Stimulated activated CD4-positive, alpha-beta T cell treated with anti-CD3 and anti-CD28 coated beads, Interleukin-12 subunit alpha, Interleukin-12 subunit beta, amount 100 ng/mL, for 48 hours (primary cell): ENCODE measurements at regions not wholly inside any gene's neighbourhood (a gene's known extent, or its start where the extent isn't known, plus 50 kb on each side); places are given as distances from the start of the nearest gene placed in this dataset.

Source experiments
- DNase-seq, 3 donors: peaks; one replicate each; pipeline ENCODE4 v3.0.0-alpha.2; 2020; ENCODE audit warnings: low read depth in 2 of 3, low spot score in 1 of 3

DNA sequence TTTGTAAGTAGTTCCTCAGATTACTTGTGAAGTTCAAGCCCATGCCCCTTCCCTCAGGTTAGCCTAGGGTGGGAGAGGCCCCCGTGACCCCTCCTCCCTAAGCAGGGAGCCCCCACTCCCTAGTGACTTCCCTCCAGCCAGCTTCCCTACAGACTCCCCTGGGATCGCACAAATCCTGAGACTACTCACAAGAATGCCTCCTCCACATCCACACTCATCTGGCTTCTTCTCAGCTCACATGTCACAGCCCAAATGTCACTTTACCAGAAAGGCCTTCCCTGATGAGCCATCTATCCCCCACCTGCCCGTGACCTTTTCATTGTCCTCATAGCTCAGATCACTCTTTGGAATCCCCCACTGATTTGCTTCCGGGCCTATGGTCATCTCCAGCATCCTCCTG is 96.7 kb upstream of the ARAP3 start:
- DNase-seq = no peak

DNA sequence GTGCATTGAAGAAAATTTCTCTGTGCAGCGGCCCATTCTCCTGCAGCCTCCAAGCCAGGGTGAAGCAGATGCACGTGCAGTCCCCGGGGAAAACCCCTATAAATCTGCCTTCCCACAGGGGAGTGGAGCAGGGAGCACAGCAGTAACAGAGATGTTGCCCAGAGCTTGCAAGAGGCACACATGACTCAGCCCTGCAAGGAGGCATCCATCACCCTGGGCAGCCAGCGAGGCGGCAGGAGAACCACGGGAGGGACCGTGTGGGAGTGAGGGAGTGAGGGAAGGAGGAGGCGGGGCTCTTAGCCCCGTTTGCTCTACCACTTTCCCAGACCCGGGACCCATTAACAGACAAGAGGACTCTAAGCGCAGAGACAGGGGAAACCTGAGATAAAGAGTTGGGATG is 96.2 kb upstream of the ARAP3 start:
- no peak for DNase-seq

DNA sequence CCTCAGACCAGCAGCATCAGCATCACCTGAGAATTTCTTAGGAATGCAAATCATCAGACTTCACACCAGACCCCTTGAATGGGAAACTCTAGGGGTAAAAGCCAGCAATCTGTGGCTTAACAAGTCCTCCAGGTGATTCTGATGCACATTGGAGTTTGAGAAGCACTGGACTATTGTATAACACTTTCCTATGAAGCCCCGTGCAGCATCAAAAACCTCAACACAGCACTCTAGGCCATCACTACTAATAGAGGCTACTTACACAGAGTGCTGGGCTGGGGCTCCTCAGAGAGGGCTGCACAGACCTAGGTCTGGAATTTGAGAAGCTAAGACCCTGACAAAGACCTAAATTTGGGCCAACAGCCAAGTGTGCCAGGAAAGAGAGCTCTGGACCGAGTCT is 95.7 kb upstream of the ARAP3 start:
- no peak for DNase-seq

DNA sequence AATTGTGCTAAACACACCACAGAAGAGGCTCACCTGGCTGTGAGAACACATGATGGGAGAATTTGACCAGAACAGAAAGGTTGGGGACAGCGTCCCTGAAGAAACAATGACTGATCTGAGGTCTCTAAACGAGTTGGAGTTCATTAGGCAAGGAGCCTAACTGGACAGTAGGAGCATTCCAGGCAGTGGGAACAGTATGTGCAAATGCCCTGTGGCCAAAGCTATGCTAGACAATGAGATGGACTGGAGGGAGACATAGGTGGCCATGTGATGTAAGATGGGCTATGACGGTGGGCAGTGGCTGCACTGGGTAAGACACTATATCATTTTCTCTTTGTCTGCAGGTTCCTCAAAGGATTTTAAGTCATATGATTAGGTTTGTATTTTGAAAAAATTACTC is 95.1 kb upstream of the ARAP3 start:
- DNase-seq = no peak

DNA sequence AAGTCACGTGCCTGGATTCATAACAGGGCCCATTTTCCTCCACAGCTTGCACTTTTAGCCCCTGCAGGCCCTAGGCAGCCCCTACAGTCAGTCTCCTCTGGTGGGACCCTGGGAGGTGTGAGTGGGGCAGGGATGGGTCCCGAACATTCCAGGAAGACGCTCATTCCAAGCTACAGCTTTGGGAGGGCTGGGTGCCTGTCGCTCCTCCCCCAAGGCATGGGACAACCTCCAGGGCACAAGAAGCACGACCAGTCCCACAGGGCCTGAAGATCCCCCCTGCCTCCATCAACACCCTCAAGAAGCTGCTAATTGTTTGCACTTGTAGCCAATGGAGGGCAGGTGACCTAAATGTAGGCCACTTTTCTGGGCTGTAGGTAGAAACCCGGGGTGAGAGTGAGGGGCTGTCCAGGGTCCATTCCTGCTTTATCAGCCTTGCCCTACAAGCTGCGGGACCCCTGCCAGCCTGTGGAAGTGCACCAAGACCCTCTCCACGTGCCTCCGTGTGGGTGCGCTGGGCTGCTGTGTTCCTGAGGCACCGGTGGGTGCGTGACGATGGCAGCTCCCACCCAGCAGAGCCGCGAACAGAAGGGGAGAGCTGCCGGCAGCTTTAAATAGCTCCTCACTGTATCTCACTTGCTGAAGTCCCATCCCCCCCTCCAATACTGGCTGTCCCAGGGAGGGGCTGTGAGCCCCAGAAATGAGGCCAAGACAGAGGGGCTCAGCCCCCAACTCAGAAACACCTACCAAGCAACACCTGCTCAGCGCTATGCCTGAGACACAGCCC is 91.9 kb upstream of the ARAP3 start:
- no peak for DNase-seq

DNA sequence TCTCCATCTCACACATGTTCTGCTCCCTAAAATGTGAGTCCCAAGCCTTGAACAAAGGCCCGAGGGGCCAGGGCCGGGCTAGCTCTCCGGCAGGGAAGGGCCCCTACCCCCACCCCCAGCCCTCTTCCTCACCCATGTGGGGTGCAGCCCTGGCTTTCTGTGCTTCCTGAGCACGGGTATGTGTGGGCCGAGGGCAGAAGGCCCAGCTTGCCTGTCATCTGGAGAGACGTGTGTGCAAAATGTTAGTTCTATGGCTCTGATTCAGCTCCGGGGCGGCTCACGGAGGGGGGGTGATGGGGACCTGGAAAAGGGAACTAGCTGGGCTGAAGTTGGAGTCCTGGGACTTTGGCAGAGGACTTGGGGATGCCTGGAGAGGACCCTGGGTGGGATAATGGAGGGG is 90.3 kb upstream of the ARAP3 start:
- DNase-seq = no peak

DNA sequence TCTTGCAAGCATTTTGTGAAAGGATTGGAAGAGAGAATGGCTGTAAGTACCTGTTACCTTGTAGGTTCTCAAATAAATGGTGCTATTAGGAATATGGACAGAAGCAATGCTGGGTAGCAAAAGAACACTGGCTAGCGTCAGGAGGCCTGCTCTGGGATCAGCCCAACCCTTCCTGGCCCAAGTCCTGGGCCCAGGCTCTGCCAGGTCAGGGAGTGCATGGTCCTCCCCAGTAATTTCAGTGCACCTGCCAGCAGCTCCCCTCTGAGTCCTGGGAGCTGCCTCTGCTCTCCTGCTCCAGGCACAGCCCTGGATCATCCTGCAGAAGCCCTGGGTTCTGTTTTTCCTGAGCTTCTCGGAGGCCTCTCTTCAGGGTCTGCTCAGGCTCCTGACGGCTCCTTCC is 89.5 kb upstream of the ARAP3 start:
- no peak for DNase-seq

DNA sequence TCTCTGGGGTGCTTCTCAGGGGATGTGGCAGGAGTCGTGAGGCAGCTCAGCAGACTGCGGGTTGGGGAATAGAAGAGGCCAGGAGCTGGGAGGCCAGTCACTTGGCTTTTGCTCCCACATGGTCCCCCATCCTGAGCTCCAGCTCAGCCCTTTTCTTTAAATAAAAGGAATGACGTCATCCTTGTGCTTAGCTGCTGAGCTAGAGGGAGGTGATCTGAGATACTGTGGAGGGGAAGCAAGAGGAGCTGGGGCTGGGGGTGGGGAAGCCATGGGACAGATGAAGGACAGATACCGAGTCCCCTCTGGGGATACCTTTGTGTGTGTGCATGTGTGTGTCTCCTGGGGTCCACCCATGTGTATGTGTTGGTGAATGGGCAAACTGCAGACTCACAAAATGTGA is 89.0 kb upstream of the ARAP3 start:
- DNase-seq = no peak

DNA sequence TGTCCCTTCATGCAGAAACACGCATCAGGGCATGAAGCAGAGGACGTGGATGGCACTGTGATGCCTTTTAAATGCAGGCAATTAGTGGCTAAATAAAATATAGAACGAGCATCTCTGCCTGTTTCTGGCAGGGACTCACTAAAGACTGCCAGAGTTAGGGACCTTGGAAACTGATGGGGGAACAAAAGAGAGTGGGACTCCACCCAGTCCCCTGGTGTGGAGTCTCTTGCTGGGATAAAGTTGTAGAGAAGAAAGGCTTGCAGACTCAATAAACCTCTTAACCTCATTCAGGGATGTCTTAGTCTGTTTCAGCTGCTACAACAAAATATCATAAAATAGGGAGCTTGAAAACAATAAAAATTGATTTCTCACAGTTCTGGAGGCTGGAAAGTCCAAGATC is 87.6 kb upstream of the ARAP3 start:
- DNase-seq = no peak

DNA sequence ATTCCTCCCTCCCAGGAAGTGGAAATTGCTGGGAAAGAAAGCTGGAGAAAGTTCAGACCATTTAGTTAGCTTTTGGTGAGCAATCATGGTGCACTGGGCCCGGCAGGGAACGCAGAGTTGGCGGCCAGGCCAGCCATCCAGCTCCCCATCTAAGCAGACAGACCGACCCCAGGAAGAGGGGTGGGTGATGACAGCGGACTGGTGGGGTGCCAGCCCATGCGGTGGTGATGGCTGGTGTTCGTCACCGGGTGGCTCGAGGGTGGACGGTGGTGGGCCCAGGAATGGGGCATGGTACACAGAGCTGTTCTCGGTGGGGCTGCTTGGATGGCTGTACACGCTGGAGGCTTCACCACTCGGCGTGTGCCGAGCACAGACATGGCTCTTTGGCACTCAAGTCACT is 85.6 kb upstream of the ARAP3 start:
- DNase-seq = no peak

DNA sequence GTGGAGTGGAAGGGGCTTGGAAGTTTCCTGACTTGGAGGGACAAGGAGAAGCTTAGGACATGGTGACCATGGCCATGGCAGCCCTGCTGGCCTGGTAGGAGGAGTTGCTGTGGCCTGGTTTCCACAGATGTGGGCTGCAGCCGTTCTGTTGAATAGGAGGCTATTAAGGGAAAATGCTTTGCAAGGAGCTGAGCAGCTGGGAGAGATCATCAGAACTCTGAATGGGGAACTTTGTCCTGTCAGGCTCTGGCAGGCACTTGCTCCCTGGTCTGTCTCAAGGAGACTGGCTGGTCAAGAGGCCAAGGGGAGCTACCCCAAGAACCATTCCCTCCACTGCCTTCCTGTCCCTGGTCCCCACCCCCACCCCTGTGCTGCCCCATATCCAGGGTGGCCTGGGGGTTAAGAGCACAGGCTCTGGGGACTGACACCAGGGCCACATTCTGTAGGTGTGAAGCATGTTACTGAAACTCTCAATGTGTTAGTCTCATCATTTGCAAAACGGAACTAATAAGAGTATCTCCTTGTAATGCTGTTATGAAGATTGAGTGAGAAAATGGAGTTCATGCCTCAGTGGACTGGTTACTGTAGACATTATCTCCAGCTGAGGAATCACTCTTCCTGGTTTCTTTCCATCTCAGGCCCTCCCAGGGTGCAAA is 84.0 kb upstream of the ARAP3 start:
- DNase-seq = no peak

DNA sequence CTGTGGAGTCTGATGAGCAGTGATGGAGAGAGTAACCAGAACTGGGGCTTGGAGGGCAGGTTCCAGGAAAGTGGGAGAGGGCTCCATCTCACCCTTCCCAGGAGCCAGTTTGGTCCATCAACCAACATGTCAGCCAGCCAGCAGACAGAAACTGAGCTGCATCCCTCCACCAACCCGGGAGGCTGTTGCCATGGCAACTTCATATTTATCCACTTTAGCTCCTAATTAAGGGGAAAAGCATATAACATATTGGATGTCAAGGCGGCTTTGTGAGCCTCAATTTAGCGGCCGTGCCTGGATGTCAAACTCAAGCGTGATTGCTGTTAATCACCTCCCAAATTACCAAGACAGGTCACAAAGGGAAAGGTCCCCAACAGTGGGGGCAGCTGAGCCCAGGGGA is 81.5 kb upstream of the ARAP3 start:
- DNase-seq = no peak

DNA sequence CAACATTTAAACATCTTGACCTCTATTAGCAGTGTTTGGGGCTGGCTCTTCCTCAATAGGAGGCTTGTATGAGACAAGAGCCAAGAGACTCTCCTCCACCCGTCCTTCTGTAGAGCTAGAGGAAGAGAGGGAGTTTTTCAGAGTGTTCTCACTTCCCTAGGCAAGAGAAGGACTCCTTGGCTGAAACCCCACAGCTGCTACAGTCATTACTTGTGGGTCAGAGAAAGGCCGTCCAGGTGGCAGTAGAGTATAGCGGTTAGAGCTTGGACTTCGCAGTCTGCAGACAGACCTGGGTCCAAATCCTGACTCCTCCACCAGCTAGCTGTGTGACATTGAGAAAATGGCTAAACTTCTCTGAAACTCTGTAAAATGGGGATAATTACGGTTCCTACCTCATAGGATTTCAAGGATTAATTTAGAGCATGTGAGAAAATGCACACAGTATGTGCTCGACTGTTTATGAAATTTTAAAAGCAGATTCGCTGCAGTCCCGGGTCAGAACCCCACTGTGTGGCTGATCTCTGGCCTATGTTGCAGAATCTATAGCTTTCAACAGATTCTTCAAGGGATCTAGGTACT is 80.8 kb upstream of the ARAP3 start:
- DNase-seq = no peak

DNA sequence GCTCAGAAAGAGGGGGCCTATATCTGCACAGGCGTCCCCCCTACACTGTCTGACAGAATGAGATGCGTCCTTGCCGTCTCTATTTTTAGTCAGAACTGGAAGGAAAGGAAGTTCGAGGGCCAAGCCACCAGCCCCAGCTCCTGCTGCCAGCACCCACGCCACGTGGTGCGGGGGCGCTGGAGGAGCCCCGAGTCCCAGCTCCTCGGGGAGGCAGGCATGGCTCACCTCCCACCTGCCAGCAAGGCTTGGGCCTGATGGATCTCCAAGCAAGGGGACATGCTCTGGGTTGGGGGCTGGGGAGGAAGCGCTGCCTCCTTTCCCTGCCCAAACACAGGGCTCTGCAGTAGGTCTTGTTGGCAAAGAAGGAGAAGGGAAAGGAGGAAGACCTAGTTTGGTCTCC is 80.3 kb upstream of the ARAP3 start:
- DNase-seq = no peak

DNA sequence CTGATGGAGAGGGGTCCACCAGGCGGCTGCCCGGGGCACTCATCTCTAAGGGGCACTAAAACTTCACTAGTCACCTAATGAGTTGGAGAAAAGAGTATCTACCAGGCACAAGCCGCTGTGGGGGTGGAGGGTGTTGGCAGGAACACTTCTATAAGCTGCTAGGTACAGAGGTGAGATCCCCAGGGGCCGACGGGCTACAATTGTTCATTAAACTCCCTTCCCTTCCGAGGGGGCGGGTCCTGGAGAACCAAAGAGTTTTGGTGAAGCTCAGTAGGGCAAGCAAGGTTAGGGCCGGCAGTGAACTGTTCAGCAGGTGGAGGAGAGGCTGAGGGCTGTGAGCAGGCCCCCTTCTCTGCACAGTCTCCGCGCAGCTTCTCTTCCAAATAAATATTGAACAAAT is 78.7 kb upstream of the ARAP3 start:
- DNase-seq = no peak

DNA sequence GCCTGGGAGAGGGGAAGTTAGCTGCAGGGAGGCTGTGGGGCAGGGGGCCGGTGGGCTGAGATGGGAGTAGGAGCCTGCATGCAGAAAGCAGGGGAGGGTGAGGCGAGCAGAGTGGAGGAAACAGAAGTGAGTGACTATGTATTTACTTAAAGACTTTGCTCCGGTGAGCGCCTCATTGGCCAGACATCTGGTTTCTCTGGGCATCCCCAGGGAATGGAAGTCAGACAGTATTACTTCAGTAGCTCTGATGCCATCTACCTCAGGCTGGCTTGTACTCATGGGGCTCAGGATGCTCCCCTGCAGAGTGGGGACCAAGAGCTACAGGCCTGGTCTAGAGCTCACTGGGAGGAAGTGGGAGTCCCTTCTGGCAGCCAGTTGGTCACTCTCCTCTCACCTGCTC is 78.2 kb upstream of the ARAP3 start:
- no peak for DNase-seq

DNA sequence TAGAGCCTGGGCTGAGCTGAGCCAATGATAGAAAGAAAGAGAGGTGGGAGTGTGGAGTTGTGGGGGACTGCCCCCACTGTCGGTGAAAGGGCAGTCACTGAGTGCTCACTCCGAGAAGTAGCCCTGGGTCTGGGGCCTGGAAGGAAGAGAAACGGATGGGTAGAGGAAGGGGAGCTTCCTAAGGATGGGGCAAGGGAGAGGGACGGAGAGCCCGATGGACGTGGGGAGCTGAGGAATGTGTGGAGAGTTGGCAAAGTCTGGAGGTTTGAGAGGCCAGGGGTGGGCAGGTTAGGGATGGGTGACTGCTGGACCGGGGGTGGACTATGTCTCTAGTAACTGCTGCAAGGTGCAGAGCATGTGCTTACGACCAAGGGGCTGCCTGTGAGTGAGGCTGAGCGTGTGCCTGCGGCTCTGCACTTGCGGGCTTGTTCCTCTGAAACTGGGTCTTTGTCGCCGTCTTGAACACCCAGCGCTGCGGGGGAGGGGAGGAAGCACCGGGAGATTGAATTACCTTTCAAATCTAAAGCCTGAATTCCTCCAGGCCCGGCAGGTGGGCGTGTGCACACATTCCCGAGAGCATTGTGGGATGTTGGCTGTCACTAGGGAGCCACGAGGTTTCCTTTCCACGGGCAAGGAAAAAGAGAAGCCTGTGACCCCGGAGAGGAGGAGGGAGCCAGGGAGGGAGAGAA is 76.4 kb upstream of the ARAP3 start:
- DNase-seq = no peak

DNA sequence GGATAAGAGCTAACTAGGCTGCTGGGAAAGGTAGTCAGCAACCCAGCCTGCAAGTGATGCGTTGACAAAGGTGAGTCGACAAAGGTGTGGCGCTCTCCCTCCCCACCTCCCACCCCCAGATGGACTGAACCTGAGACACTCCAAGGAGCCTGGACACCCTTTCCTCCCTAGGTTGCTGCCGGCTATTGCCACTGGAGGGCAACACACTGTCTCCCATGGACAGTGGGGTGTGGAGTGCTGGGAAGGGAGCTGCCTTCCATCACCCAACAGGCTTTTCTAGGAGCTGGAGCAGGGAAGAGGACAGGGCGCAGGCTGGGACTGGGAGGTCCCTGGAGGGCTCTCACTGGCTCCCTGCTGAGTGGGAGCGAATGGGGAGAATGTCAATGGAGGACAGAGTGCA is 75.4 kb upstream of the ARAP3 start:
- DNase-seq = no peak

DNA sequence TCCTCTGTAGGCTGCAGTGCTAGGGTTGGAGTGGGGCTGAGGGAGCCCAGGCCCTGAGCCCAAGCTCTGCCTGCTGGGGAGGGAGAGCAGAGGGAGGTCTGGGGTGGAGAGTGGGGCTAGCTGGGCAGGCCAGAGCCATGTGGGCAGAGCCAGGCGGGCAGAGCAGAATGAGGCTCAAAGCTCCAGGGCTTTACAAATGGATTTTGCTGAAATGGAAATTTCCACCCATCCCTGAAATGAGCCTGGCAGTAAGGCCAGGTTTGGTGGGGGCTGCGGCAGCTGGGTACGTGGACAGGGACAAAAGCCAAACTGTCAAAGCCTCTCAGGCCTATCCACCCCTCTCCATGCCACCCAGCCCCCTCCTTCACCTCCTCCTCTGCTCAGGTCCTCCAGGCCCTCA is 74.2 kb upstream of the ARAP3 start:
- DNase-seq = no peak

DNA sequence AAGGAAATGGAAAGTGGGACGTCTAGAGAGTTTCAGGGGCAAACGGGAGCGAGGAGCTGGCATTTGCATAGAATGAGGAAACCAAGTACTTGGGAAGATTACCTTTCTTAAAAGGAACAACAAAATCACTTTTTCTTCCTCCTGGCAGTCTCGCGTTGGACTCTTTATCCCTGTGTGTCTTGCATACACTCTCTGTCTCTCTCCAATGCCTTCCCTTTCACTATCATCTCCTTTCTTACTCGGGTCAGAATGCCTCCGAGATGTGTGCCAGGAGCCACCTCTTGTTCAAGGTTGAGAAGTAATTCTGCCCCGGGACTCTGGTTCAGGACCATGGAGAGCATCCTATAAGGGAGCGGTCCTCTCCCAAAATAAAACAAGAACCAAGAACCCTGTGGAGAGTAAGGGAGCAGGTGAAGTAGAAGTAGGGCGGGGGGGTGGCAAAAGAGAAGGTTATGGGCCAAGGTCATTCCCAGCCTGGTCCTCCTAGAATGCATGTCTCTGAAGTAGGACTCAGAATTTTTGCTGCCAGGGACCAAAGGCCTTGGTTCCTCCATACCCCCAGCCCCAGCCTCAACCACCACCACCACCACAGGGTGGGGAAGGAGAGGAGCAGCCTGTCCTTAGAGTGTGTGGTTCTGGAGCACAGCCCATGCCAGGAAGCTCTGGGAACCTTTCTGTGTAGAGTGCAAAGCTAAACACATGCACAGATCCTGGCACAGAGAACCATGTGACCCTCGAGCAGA is 72.1 kb upstream of the ARAP3 start:
- DNase-seq = peak in 1 of 3 donors; percentile 20

DNA sequence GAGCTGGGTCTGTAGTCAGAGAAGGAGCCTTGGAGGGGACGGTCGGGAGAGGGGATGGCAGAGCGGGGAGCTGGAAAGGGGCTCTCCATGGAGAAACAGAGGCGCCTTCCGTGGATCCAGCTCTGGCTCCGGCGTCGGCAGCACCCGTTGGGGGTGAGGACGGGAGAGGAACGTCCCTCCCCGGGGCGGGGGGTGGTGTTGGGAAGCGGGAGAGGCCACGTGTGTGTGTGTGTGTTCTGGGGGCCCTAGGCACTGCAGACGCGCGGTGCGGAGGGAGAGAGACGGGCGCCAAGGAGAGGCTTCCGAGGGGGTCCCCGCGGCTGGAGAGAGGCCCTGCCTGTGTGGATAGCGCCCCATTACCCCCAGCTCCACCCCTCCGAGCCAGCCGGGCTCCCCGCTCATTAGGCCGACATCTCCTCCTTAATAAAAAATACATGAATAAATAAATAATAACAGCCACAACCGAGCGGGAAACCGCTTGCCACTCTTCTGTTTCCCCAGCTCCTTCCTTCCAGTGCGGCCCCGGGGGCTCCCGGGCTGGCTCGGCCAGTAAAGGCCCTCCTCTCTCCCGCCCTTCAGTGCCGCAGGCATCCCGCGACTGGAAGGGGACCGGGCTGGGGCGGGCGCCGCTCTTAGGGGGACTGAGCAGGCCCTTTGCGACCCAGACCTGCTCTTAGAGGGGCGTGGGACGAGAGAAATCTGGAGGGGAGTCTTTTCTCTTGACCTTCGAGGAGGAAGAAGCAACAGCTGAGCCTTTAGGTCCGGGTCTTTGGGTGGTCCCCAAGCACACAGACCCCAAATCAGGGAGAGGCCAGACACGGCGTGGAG is 71.3 kb upstream of the ARAP3 start:
- DNase-seq = no peak
